ENCODE measurements at regions not wholly inside any gene's neighbourhood (a gene's known extent, or its start where the extent isn't known, plus 50 kb on each side); places are given as distances from the start of the nearest gene placed in this dataset.

GRCh38 chr11:32266601-32267000, 168.7 kb downstream of the WT1 start:
- TF ChIP-seq POLR2AphosphoS5 (IDR thresholded peaks at IDR 0.05; ENCODE audit: low read depth, low read length) (no peak), REST (IDR thresholded peaks at IDR 0.05; ENCODE audit: insufficient read depth in 1 of 2, low read depth in 2 of 2, low read length in 2 of 2) (no peak), TAF1 (IDR thresholded peaks at IDR 0.05; ENCODE audit: borderline replicate concordance, insufficient read depth, low read length) (no peak), SIN3A (IDR thresholded peaks at IDR 0.05; ENCODE audit: borderline replicate concordance, insufficient read depth, low read length) (no peak)

Data from PFSK-1 (cell line).